ENCODE measurements at regions not wholly inside any gene's neighbourhood (a gene's known extent, or its start where the extent isn't known, plus 50 kb on each side); places are given as distances from the start of the nearest gene placed in this dataset.

DNA sequence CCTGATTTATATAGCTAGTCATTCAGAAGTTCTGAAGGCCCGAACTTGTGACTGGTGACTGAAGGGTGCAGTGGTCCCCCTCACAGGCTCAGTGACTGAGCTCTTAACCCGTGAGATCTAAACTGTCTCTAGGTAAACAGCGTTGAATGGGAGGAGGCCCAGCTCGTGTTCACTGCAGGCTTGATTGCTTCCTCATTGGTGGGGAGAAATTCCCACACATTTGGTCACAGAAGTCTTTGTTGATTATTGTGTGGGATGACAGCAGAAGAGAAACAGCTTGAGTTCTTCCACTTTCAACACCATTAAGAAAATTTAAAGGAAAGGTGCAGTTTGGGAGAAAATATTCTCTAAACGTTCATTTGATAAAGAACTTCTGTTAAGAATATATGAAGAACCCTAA lies 1178.0 kb downstream of the UQCRFS1 start:
- DNase-seq: no peak
- no peaks in the 10 kb centered on the region; a peak in 2 of 4 replicates for H3K4me1 Mint-ChIP-seq
- no peaks in the 10 kb centered on the region for H3K27me3 Mint-ChIP-seq (ENCODE audit: low read depth)
- H2AFZ ChIP-seq (ENCODE audit: low read length): no peak overlapping the region
- H3K9me3 Mint-ChIP-seq: peaks cover 23 to 35% of the 10 kb centered on the region in 2 experiments
- no peaks in the 10 kb centered on the region for H3K79me2 ChIP-seq (ENCODE audit: insufficient read depth, low read length)
- no peak overlapping the region for H2BK5ac ChIP-seq (ENCODE audit: insufficient read length, low read length)
- no peaks in the 10 kb centered on the region for H4K20me1 ChIP-seq (ENCODE audit: control insufficient read depth, insufficient read depth, insufficient read length)
- H3K27ac Mint-ChIP-seq: no peak overlapping the region
- no peak overlapping the region for H2AK5ac ChIP-seq (ENCODE audit: insufficient read length, low read length)
- H3K18ac ChIP-seq (ENCODE audit: insufficient read length, low read depth, low read length): no peak overlapping the region
- no peak overlapping the region for H2BK120ac ChIP-seq (ENCODE audit: low read depth, low read length, poor library complexity, severe bottlenecking)
- peaks cover 8% of the 10 kb centered on the region for H3K9me3 ChIP-seq (ENCODE audit: control insufficient read depth, low read depth, low read length)
- H3K4ac ChIP-seq (ENCODE audit: low read depth, low read length): no peak overlapping the region
- no peak overlapping the region for H3K14ac ChIP-seq (ENCODE audit: insufficient read depth, low read length)
- no peaks in the 10 kb centered on the region for H3K79me1 ChIP-seq (ENCODE audit: insufficient read depth, low read depth, low read length, poor library complexity, severe bottlenecking)
- H2BK12ac ChIP-seq (ENCODE audit: insufficient read length, low read depth, low read length): no peak overlapping the region
- H2BK15ac ChIP-seq (ENCODE audit: low read depth, low read length): no peak overlapping the region
- H4K8ac ChIP-seq (replicated peaks; ENCODE audit: insufficient read length, low read depth, low read length): no peak overlapping the region
- no peak overlapping the region for H4K5ac ChIP-seq (ENCODE audit: insufficient read length, low read depth, low read length)
- WGBS (ENCODE audit: extremely low coverage, insufficient read length, low lambda C conversion rate): no CpG with 5 or more reads among the region's 5 CpGs
- H3K4me2 ChIP-seq (ENCODE audit: insufficient read depth, insufficient read length, low read length): no peak overlapping the region
- no peak overlapping the region for H3K56ac ChIP-seq (ENCODE audit: insufficient read length, low read depth, low read length)
- no peak overlapping the region for H3K9ac ChIP-seq (ENCODE audit: extremely low read depth, insufficient read length, low read length)
- H3K23me2 ChIP-seq (ENCODE audit: insufficient read length, low read depth, low read length, poor library complexity, severe bottlenecking): no peaks in the 10 kb centered on the region
- H3K36me3 Mint-ChIP-seq (ENCODE audit: insufficient read depth in 1 of 3, low read depth in 3 of 3): peaks cover 14 to 22% (median 20%) of the 10 kb centered on the region in 3 experiments; a peak in 6 of 7 replicates
- H3K4me1 ChIP-seq (ENCODE audit: insufficient read depth, low read length): no peaks in the 10 kb centered on the region
- no peak overlapping the region for H3T11ph ChIP-seq (ENCODE audit: low read length)
- TF ChIP-seq, protein P1, sequence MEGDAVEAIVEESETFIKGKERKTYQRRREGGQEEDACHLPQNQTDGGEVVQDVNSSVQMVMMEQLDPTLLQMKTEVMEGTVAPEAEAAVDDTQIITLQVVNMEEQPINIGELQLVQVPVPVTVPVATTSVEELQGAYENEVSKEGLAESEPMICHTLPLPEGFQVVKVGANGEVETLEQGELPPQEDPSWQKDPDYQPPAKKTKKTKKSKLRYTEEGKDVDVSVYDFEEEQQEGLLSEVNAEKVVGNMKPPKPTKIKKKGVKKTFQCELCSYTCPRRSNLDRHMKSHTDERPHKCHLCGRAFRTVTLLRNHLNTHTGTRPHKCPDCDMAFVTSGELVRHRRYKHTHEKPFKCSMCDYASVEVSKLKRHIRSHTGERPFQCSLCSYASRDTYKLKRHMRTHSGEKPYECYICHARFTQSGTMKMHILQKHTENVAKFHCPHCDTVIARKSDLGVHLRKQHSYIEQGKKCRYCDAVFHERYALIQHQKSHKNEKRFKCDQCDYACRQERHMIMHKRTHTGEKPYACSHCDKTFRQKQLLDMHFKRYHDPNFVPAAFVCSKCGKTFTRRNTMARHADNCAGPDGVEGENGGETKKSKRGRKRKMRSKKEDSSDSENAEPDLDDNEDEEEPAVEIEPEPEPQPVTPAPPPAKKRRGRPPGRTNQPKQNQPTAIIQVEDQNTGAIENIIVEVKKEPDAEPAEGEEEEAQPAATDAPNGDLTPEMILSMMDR (conservative IDR thresholded peaks at IDR 0.05): no peak
- no peak overlapping the region for H3K27ac ChIP-seq (ENCODE audit: insufficient read length, low read depth, low read length)
- no peak overlapping the region for H4K91ac ChIP-seq (ENCODE audit: insufficient read length, low read depth, low read length)
- H3K27me3 ChIP-seq (ENCODE audit: insufficient read depth, low read length): no peaks in the 10 kb centered on the region
- no peak overlapping the region for H3K4me3 Mint-ChIP-seq
- no peak overlapping the region for H2BK20ac ChIP-seq (ENCODE audit: low read depth, low read length, poor library complexity, severe bottlenecking)
- no peak overlapping the region for H3K23ac ChIP-seq (ENCODE audit: insufficient read length, low read depth, low read length)
